Right ventricle myocardium superior (tissue), 1 donor: ENCODE measurements at regions not wholly inside any gene's neighbourhood (a gene's known extent, or its start where the extent isn't known, plus 50 kb on each side); places are given as distances from the start of the nearest gene placed in this dataset.
"Not testable (repeated sequence)": the region's sequence is repeated elsewhere in the genome, so short reads cannot be mapped to it uniquely, and the experiment has no call there.

Source experiments
- ATAC-seq: fragments of 200-7000 bp; cut with Tn5 transposase; one replicate; pipeline ENCODE4 v1.9.1; 2020; ENCODE audit warnings: mild to moderate bottlenecking; ENCODE audit not compliant: poor library complexity
- DNase-seq: peaks from one replicate; pipeline ENCODE4 v3.0.0-alpha.2; 2020
- intact Hi-C: fragments of 100-400 bp; cut with DNase I; formaldehyde crosslinking; loops from one replicate; pipeline ENCODE4 v1.11.2; 2022
- donor health status: DM: no; HTN: yes; CAD: no; lungs with severe emphysema.

DNA sequence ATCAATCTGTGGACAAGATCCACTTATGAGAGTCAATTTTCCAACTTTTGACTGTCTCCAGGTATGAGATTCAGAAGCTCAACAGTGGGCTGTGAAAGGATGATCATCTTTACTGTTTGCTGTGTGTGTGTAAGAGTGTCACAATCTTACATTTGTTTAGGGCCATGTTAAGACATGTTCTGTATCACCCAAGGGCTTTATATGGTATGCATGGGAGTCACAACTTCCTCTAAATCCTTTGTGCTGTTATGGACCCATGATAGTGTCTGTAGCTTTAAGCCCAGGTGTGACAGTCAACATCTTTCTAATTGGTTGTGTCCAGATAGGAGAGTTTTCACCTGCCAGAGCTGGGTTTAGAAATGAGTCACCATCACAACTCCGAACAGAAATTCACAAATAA, 70.2 kb downstream of the ZNF726 start:
- ATAC-seq, DNase-seq, intact Hi-C loops: not testable (repeated sequence)

DNA sequence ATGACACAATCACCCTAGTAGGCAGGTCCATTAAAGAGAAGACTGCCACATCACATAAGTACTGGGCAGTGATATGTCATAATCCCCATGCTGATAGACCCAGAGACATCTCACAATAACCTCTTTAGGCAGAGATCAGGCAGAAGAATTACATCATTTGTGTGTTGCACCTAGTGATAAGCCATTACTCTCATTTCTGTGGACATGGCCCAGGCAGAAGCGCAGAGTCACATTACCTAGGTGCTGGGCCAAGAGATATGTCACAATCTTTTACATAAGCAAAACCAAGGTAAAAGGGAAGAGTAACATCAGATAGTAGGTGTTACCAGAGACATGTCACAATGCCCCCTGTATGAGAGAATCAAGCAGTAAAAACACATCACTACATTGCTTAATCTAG, 71.9 kb downstream of the ZNF726 start:
- intact Hi-C loops = no loop called here
- DNase-seq (no peak), ATAC-seq (no peak)

DNA sequence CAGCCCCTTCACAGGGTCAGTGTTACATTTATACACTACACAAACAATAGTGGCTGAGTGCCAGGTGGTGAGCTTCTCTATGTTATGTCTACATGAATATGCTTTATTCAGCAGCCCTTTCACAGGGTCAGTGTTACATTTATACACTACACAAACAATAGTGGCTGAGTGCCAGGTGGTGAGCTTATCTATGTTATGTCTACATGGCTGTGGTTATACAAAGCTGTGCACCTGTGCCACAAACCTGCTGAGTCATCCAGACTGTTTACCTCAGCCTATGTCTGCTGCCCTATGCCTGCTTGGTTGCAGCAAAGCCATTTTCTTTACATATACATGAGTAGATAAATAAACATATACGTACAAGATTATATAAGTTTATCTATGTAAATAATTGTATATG, 76.5 kb downstream of the ZNF726 start:
- intact Hi-C loops = no loop called here
- no peak for DNase-seq
- ATAC-seq = no peak

DNA sequence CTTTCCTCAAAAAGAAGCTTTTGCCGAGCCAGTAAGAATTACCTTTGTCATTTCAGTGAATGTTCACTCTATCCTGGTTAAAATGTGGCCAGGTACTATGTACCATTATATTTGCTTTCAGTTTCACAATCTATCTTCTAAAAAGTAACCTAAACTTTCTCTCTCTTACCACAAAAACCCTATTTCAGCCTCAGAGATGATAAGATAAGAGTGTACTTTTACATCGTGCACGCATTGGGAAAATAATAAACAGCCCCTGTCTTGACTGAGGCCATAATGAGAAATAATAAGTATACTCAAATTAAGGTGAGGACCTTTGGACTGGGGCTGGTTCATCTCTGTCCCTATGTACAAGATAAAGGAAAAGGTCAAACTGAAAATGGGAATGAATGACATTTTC, 77.7 kb downstream of the ZNF726 start:
- intact Hi-C loops = no loop called here
- no peak for DNase-seq
- no peak for ATAC-seq

DNA sequence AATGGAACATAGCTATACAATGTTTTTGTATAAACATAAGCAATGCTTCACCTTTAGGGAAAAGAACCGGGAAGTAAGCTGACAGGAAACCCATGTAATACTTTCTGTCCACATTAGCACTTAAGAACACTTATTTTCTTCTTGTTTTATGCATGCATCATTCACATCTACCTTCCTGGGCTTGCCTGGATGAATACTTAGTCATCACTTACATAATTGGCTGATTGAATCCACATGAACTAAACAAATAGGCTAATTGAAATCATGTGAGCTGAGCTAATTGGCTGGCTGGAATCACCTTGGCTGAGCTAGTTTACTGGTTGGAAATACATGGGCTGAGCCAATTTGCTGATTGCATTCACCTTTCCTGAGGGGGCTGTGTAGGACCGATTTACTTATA, 78.8 kb downstream of the ZNF726 start:
- ATAC-seq (no peak), DNase-seq (no peak)
- intact Hi-C loops = no loop called here

DNA sequence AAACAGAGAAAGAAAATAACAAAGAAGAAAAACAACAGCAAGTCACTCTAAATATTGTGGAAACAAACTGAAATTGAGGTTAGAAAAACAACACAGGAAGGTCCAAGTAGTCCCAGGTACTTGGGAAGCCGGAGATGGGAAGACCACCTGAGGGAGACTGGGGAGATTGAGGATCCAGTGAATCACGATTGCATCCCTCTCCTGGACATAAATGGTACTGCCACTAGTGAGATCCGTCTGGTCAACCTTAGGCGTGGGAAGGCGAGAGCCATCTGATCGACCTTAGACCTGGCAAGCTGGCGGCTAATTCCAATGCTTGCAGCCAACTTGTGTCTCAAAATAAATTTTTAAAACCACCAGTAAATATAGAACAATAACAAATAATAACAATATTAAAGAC, 81.9 kb downstream of the ZNF726 start:
- no peak for DNase-seq
- intact Hi-C loops = no loop called here
- ATAC-seq = no peak

DNA sequence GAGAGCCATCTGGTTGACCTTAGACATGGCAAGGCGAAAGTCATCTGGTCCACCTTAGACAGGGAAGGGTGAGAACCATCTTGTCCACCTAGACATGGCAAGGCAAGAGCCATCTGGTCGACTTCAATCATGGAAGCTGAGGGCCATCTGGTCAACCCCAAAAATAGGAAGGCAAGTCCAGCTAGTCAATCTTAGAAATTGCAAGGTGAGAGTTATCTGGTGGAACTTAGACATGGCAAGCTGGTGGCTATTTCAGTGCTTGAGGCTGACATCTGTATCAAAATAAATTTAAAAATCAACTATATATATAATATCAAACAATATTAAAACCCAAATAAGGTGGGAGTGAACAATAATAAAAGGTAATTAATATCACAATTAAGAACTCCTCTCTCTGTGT, 83.9 kb downstream of the ZNF726 start:
- intact Hi-C loops = no loop called here
- no peak for ATAC-seq

DNA sequence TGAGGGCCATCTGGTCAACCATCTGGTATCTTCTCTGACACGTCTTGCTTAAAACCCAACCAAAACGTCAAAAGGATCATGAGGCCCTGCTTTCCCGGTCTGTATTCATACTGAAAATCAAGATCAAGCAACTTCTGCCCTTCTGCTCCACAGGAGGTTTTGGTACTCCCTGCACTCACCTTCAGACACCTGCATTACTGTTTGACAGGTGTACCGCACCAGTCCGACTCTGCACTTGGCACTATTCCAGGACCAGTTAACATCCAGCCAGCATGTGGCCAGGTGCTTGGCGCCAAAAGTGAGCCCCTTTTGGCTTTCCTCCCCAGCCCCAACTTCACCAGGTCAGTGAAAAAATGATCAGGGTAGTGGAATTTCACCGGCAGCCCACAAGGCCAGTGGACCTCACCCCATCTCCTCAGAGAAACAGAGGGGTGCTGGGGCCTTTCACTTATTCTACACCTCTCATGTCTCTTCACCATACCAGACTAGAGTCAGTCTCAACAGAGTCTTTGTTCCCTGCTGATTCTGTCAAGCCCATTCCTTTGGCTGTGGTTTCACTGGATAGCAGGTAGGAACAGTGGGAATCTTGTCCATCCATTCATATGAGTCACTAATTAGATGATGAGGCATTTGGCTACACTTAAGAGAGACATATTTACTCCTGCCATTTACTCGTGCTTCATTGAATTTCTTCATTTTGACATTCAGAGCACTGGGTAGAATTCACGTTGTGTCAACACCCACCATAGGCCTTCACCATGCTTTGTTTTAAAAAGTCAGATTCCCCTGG, 85.3 kb downstream of the ZNF726 start:
- intact Hi-C loops = no loop called here
- DNase-seq (no peak), ATAC-seq (no peak)

More for the DNA sequence above, 83.9 kb downstream of the ZNF726 start:
- no peak for DNase-seq

DNA sequence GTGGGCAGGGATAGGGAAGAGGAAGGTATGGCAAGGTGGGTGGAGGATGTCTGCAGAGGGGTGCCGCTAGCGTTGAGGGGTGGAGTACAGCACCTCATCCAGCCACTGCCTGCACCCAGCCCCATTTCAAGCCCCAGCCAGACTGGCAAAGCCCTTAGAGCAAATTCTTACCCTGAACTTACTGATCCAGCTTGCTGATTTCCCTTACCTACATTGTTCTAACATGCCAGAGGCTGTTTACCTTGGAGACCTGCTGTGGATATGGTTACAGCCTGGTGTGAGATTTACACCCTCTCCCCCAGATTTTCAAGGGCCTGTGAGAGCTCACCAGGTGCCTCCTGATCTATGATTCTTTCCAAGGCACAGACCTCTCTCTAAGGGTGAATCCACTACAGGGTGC, 86.0 kb downstream of the ZNF726 start:
- ATAC-seq (no peak), DNase-seq (no peak)
- intact Hi-C loops = no loop called here

DNA sequence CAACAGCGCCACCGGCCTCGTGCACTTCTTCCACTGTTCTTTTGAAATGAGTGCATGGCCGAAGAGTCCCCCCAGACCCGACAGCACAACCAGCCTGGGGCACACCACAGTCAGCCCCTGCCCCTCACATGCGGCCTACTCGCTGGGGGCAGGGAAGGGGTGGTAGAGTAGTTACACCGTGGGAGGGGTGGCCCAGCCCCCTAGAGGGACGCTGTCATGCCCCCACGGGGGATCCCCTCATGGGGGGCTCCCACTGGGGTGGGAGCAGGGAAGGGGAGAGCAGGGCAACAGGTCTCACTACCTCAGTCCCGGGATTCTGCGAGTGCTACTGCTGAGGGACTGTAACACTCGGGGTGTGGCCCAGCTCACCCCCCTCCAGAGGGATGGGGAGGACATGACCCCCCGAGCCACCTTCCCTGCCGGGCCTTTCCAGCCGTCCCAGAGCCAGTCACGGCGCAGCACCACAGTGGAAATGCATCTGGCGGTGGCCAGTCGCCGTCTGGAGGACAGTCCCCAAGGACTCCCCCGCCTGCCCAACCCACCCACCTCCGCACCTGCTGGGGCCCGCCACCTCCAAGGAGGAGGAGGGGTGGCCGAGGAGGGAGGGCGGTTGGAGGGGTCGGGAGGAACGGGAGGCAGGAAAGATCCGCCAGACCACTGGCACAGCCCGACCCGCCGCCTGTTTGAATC, 84.6 kb upstream of the ZNF254 start:
- intact Hi-C loops = no loop called here

DNA sequence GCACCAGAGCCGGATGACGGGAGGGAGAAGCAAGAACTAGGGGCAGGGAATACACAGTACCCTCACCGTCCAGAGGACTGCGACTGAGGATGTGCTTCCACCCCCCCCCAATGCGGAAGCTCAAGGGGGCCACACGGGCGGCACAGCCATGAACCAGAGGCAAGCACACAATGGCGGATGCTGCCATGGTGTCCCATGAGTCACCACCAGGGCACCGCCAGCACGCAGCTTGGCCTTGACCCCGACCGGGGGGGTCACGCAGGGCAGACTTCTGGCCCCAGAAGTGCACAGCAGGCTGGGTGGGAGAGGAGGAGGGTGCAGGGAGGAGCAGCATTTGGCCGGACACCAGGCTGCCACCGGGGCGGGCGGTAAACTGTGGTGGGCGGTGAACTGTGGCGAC, 83.5 kb upstream of the ZNF254 start:
- ATAC-seq = no peak
- intact Hi-C loops = no loop called here
- DNase-seq = no peak

More for the DNA sequence above, 84.6 kb upstream of the ZNF254 start:
- no peak for ATAC-seq
- DNase-seq = no peak

DNA sequence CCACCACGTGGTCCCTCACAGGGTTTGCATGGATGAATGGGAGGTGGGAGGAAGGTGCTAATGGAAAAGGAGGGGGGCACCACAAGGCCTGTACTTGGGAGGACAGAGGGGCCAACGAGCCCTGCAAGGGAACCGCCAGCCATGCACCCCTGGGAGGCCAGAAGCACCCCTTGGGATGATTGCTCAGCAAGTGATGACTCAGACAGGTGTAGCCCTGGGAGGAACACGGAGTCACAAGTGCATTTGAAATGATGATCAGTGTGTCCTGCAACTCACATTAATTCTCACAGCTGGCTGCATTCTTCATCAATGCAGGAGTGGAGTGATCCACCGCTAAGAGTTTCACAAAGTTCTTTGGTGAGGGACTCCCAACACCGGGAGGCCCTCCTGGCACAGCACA, 82.8 kb upstream of the ZNF254 start:
- ATAC-seq (no peak), DNase-seq (no peak)
- intact Hi-C loops = no loop called here

DNA sequence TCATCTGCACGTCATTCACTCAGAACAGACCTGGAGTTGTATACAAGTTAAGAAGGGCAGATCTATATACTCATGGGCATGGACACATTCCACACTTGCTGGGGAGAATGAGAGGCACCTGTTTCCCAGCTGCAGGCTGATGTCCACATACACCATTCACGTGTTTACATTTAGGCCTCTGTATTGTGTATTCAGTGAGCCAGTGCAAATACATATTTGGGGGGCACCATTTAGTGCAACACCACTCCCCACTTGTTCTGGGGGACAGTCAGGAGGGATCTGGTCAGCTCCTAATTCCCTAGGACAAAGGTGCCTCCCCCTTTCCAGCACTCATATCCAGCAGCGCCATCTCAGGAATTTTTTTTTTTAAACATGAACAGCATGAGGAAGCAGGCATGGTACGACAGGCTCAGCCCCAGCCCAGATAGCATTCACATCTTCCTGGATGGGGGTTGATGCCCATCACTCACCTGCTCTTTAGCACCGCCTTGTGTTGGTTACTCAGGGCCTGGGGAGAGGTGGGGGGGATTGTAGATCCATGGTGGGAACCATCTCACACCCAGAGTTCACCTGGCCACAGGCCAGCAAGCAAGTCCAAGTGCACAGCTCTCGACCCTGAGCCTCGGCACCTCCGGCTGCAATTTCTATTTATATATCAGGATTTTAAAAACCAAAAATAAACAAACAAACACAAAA, 56.9 kb upstream of the ZNF254 start:
- ATAC-seq (no peak), DNase-seq (no peak)
- intact Hi-C loops = no loop called here

DNA sequence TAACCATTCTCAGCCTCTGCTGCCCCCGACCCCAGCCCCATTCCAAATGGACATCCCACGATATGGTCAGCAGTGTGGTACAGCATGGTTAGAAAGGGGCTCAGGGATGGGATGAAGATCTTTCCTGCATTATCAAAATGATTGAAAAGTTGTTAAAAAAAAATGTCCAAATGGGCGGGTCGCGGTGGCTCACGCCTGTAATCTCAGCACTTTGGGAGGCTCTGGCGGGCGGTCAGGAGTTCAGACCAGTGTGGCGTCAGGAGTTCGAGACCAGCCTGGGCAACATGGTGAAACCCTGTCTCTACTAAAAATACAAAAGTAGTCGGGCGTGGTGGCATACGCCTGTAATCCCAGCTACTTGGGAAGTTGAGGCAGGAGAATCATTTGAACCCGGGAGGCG, 54.3 kb upstream of the ZNF254 start:
- DNase-seq = no peak

DNA sequence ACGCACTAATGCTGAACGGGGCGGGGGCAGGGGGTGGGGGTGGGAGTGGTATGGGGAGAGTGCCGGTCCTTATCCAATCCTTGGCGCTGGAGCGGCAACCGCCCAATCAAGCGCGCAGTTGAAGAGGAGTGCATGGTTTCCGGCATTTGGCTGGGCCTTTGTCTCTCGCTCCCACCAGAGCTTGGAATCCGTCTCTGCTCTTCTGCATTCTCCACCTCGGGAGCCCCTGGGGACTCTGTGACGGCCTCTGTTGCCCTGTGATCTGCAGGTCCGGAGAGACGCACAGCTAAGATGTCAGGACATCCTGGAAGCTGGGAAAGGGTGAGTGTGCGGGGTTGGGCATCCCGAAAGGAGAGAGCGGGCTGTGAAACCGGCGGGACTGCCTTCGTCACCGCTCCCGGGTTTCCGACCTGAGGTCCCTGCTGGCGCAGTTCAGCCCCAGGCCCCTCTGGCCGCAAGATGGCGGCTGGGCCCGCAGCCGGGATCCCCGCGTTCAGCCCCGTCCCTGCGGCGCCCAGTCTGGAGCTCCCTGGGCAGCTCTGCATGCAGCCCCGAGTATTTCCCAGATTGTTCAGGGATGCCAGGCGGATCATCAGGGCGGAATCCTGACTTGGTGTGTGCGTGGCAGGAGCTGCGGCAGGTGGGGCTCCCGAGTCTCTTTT, 53.6 kb upstream of the ZNF254 start:
- ATAC-seq (peak; percentile 98), DNase-seq (peak; percentile 94)
- intact Hi-C loops = no loop called here

More for the DNA sequence above, 54.3 kb upstream of the ZNF254 start:
- no peak for ATAC-seq
- intact Hi-C loops = no loop called here

DNA sequence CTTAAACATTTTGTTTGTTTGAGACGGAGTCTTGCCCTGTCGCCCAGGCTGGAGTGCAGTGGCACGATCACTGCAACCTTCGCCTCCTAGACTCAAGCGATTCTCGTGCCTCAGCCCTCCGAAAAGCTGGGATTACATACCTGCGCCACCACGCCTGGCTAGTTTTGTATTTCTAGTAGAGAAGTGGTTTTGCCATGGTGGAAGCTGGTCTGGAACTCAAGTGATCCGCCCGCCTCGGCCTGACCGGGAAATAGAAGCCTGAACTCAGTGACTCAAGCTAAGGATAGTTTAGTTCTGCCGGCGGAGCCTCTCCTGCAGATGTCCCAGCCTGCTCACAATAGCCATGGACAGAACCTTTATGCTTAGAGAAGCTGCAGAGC, 53.0 kb upstream of the ZNF254 start:
- ATAC-seq = peak; percentile 76
- DNase-seq = peak; percentile 66
- intact Hi-C loops = no loop called here

DNA sequence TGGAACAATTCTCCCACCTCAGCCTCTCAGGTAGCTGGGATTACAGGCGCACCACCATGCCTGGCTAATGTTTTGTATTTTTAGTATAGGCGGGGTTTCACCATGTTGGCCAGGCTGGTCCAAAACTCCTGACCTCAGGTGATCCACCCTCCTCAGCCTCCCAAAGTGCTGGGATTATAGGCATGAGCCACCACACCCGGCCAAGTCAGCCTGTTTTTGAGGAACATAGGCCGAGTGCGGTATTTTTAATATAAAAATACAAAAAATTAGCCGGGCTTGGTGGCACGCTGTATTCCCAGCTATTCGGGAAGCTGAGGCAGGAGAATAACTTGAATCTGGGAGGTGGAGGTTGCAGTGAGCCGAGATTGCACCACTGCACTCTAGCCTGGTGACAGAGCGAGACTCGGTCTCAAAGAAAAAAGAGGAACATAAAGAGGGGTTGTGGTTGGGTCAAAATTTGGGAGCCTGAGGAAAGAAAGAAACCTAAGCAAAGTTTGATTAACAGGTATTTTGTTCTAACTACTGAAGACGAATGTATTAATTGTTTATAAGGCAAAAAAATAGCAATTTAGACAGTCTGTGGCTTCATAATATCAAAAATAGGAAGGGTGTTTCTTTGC, 51.6 kb upstream of the ZNF254 start:
- ATAC-seq, DNase-seq, intact Hi-C loops: not testable (repeated sequence)
